Parathyroid adenoma (tissue), 2 donors: ENCODE measurements at regions not wholly inside any gene's neighbourhood (a gene's known extent, or its start where the extent isn't known, plus 50 kb on each side); places are given as distances from the start of the nearest gene placed in this dataset.

Source experiments
- H2AFZ ChIP-seq: fragments of 300-600 bp; sonication (generic); one replicate; pipeline ENCODE4 v1.7.0; 2017; ENCODE audit warnings: antibody characterized with exemption, mild to moderate bottlenecking
- H3K27ac ChIP-seq: fragments of 300-600 bp; sonication (generic); one replicate; pipeline ENCODE4 v1.7.0; 2017
- H3K27me3 ChIP-seq: fragments of 300-600 bp; sonication (generic); one replicate; pipeline ENCODE4 v1.7.0; 2017; ENCODE audit warnings: low read length; ENCODE audit not compliant: control insufficient read depth, insufficient read depth
- H3K36me3 ChIP-seq: fragments of 300-600 bp; sonication (generic); one replicate; pipeline ENCODE4 v1.7.0; 2017; ENCODE audit warnings: low read length; ENCODE audit not compliant: control insufficient read depth, insufficient read depth
- H3K4me1 ChIP-seq: fragments of 300-600 bp; sonication (generic); one replicate; pipeline ENCODE4 v1.7.0; 2017; ENCODE audit warnings: control low read depth
- H3K4me2 ChIP-seq: fragments of 300-600 bp; sonication (generic); one replicate; pipeline ENCODE4 v1.7.0; 2017; ENCODE audit warnings: low read length
- H3K4me3 ChIP-seq: fragments of 300-600 bp; sonication (generic); one replicate; pipeline ENCODE4 v1.7.0; 2017; ENCODE audit warnings: low read depth, low read length
- H3K79me2 ChIP-seq: fragments of 300-600 bp; sonication (generic); one replicate; pipeline ENCODE4 v1.7.0; 2017; ENCODE audit warnings: control low read depth
- H3K9ac ChIP-seq: fragments of 300-600 bp; sonication (generic); one replicate; pipeline ENCODE4 v1.7.0; 2017; ENCODE audit warnings: mild to moderate bottlenecking
- H3K9me3 ChIP-seq: fragments of 300-600 bp; sonication (generic); one replicate; pipeline ENCODE4 v1.7.0; 2017; ENCODE audit warnings: low read length; ENCODE audit not compliant: control insufficient read depth
- CTCF ChIP-seq: fragments of 300-600 bp; sonication (generic); IDR thresholded peaks from one replicate; pipeline ENCODE4 v1.7.0; 2017; ENCODE audit warnings: antibody characterized with exemption, mild to moderate bottlenecking
- donor health status: primary hyperparathyroidism.

- Histone ChIP-seq H3K9me3 (no peaks in the 10 kb centered on the region), H3K4me1 (peaks cover 4% of the 10 kb centered on the region), H3K27me3 (no peaks in the 10 kb centered on the region), H2AFZ (no peak overlapping the region), H3K27ac (no peak overlapping the region), H3K36me3 (no peaks in the 10 kb centered on the region), H3K79me2 (no peaks in the 10 kb centered on the region), H3K9ac (no peak overlapping the region), H3K4me2 (no peak overlapping the region), H3K4me3 (no peak overlapping the region)
- TF ChIP-seq CTCF = no peak
These were observed 107.0 kb upstream of the ATP8B1 start for GRCh38 chr18:57910134-57910533.

- TF ChIP-seq CTCF = no peak
- H3K79me2 ChIP-seq = no peaks in the 10 kb centered on the region
- H3K27me3 ChIP-seq = no peaks in the 10 kb centered on the region
- no peaks in the 10 kb centered on the region for H3K36me3 ChIP-seq
- no peaks in the 10 kb centered on the region for H3K9me3 ChIP-seq
- H3K4me1 ChIP-seq = peaks cover 4% of the 10 kb centered on the region
- no peak overlapping the region for H3K4me2 ChIP-seq
- H3K9ac ChIP-seq = no peak overlapping the region
- no peak overlapping the region for H3K27ac ChIP-seq
- no peak overlapping the region for H2AFZ ChIP-seq
- no peak overlapping the region for H3K4me3 ChIP-seq
These were observed 106.5 kb upstream of the ATP8B1 start for GRCh38 chr18:57909620-57910019.

- H3K9me3 ChIP-seq = no peaks in the 10 kb centered on the region
- no peaks in the 10 kb centered on the region for H3K4me1 ChIP-seq
- no peak overlapping the region for H3K9ac ChIP-seq
- no peaks in the 10 kb centered on the region for H3K79me2 ChIP-seq
- no peaks in the 10 kb centered on the region for H3K27me3 ChIP-seq
- no peak for TF ChIP-seq CTCF
- no peaks in the 10 kb centered on the region for H3K36me3 ChIP-seq
- no peak overlapping the region for H3K4me3 ChIP-seq
- no peak overlapping the region for H2AFZ ChIP-seq
- no peak overlapping the region for H3K4me2 ChIP-seq
- H3K27ac ChIP-seq = no peak overlapping the region
These were observed 105.0 kb upstream of the ATP8B1 start for GRCh38 chr18:57908092-57908491.

GRCh38 chr18:57907550-57907949 lies 104.4 kb upstream of the ATP8B1 start:
- Histone ChIP-seq H3K36me3 (no peaks in the 10 kb centered on the region), H3K4me1 (no peaks in the 10 kb centered on the region), H2AFZ (no peak overlapping the region), H3K27me3 (no peaks in the 10 kb centered on the region), H3K4me3 (no peak overlapping the region), H3K4me2 (no peak overlapping the region), H3K9ac (no peak overlapping the region), H3K79me2 (no peaks in the 10 kb centered on the region), H3K27ac (no peak overlapping the region), H3K9me3 (no peaks in the 10 kb centered on the region)
- TF ChIP-seq CTCF = no peak

- no peak for TF ChIP-seq CTCF
These were observed 103.7 kb upstream of the ATP8B1 start for GRCh38 chr18:57906852-57907251.

More at GRCh38 chr18:57906852-57907251, 103.7 kb upstream of the ATP8B1 start:
- Histone ChIP-seq H3K9me3 (no peaks in the 10 kb centered on the region), H3K4me2 (no peak overlapping the region), H3K4me3 (no peak overlapping the region), H2AFZ (no peak overlapping the region), H3K36me3 (no peaks in the 10 kb centered on the region), H3K4me1 (no peaks in the 10 kb centered on the region), H3K27ac (no peak overlapping the region), H3K27me3 (no peaks in the 10 kb centered on the region), H3K9ac (no peak overlapping the region), H3K79me2 (no peaks in the 10 kb centered on the region)
